ENCODE measurements at regions not wholly inside any gene's neighbourhood (a gene's known extent, or its start where the extent isn't known, plus 50 kb on each side); places are given as distances from the start of the nearest gene placed in this dataset.

DNA sequence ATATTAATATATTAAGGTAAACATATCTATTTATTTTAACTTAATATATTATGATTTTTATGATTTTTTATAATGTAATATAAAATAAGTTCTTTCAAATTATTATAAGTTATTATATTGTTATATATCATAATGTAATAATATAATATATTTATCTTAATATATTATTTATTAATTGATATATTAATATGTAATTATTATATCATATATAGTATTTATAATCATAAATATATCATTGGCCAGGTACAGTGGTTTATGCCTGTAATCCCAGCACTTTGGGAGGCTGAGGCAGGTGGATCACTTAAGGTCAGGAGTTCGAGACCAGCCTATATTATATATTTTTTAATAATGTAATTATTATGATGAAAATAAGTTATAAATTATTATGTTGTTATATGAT is 118.1 kb downstream of the MPP7 start:
- no peaks in the 10 kb centered on the region for H3F3A ChIP-seq (ENCODE audit: control insufficient read depth, insufficient read depth)
- H3K4me2 ChIP-seq (ENCODE audit: low read length), result no peak overlapping the region
- no peak overlapping the region for H3K27ac ChIP-seq (ENCODE audit: low read depth, low read length)
- H3K4me3 ChIP-seq (ENCODE audit: low read length), result no peak overlapping the region
- H3K27me3 ChIP-seq (ENCODE audit: control insufficient read depth, low read length), result peaks cover 1% of the 10 kb centered on the region; the same call in 1 of the 2 replicates
- no peak for TF ChIP-seq EZH2phosphoT487 (IDR thresholded peaks at IDR 0.05; ENCODE audit: borderline replicate concordance, low read length)
- TF ChIP-seq, protein P1, sequence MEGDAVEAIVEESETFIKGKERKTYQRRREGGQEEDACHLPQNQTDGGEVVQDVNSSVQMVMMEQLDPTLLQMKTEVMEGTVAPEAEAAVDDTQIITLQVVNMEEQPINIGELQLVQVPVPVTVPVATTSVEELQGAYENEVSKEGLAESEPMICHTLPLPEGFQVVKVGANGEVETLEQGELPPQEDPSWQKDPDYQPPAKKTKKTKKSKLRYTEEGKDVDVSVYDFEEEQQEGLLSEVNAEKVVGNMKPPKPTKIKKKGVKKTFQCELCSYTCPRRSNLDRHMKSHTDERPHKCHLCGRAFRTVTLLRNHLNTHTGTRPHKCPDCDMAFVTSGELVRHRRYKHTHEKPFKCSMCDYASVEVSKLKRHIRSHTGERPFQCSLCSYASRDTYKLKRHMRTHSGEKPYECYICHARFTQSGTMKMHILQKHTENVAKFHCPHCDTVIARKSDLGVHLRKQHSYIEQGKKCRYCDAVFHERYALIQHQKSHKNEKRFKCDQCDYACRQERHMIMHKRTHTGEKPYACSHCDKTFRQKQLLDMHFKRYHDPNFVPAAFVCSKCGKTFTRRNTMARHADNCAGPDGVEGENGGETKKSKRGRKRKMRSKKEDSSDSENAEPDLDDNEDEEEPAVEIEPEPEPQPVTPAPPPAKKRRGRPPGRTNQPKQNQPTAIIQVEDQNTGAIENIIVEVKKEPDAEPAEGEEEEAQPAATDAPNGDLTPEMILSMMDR (IDR thresholded peaks at IDR 0.05; ENCODE audit: low read depth, low read length, poor library complexity, severe bottlenecking), result no peak
- no peaks in the 10 kb centered on the region for H3K9me2 ChIP-seq (replicated peaks; ENCODE audit: control insufficient read depth, low read length)
- H3K9me3 ChIP-seq (ENCODE audit: control insufficient read depth, insufficient read depth, low read length), result no peaks in the 10 kb centered on the region
- H3K4me1 ChIP-seq (ENCODE audit: control insufficient read depth, low read length), result no peaks in the 10 kb centered on the region
- H4K20me1 ChIP-seq (ENCODE audit: control insufficient read depth, insufficient read depth, low read depth, low read length), result no peaks in the 10 kb centered on the region
- H3K79me2 ChIP-seq (ENCODE audit: control insufficient read depth, low read length), result no peaks in the 10 kb centered on the region
- H3K36me3 ChIP-seq (ENCODE audit: control insufficient read depth, low read length), result no peaks in the 10 kb centered on the region

DNA sequence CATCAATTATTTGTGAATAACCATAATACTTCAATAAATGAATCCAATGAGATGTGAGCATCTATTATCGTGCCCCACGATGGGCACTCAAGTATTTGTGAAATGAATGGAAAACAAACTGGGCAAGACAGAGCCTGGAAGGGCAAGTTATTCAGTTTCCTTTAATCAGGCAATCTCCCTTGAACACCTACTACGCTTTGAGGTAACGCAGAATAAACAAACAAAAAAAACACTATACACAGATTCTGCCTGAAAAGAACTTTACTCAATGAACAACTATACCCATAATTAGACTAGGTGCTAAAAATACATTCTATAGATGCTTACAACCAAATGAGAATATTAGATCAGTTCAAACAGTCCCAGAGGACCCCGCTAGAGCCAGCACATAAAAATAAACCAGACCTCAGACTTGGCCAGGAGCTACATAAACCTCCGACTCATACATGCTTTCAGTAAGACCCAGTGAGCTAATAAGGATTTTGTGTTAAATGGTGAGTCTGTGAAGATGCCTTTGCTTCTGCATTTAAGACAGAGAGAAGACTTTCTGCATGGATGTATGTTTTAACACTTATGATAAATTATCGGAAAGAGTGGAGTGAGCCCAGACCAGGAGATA is 121.3 kb downstream of the MPP7 start:
- H3K4me1 ChIP-seq (ENCODE audit: control insufficient read depth, low read length), result no peaks in the 10 kb centered on the region
- TF ChIP-seq, protein P1 (IDR thresholded peaks at IDR 0.05; ENCODE audit: low read depth, low read length, poor library complexity, severe bottlenecking), result no peak
- TF ChIP-seq EZH2phosphoT487 (IDR thresholded peaks at IDR 0.05; ENCODE audit: borderline replicate concordance, low read length), result no peak
- no peaks in the 10 kb centered on the region for H3K79me2 ChIP-seq (ENCODE audit: control insufficient read depth, low read length)
- H3K27me3 ChIP-seq (ENCODE audit: control insufficient read depth, low read length), result no peaks in the 10 kb centered on the region
- H3K4me3 ChIP-seq (ENCODE audit: low read length), result no peak overlapping the region
- H4K20me1 ChIP-seq (ENCODE audit: control insufficient read depth, insufficient read depth, low read depth, low read length), result no peaks in the 10 kb centered on the region
- H3K27ac ChIP-seq (ENCODE audit: low read depth, low read length), result no peak overlapping the region
- no peaks in the 10 kb centered on the region for H3K36me3 ChIP-seq (ENCODE audit: control insufficient read depth, low read length)
- no peaks in the 10 kb centered on the region for H3F3A ChIP-seq (ENCODE audit: control insufficient read depth, insufficient read depth)
- H3K4me2 ChIP-seq (ENCODE audit: low read length), result no peak overlapping the region
- no peaks in the 10 kb centered on the region for H3K9me2 ChIP-seq (replicated peaks; ENCODE audit: control insufficient read depth, low read length)
- H3K9me3 ChIP-seq (ENCODE audit: control insufficient read depth, insufficient read depth, low read length), result no peaks in the 10 kb centered on the region

DNA sequence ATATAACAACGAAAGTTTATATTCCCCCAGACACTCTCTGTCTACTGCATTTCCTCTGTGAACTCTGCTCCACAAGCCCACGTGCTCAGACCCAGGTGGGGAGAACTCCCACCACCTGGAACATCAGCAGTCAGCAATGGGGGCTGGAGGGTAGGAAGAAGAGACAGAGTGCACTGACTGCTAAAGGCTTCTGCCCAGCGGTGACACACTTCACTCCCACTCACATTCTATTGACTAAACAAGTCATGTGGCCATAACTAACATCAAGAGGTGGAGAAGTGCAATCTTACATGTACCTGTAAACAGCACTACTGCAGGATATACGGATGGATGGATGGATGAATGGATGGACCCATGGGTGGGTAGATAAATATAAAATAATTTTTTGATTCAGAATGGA is 122.2 kb downstream of the MPP7 start:
- no peaks in the 10 kb centered on the region for H3K4me1 ChIP-seq (ENCODE audit: control insufficient read depth, low read length)
- H3K27ac ChIP-seq (ENCODE audit: low read depth, low read length), result no peak overlapping the region
- no peaks in the 10 kb centered on the region for H3K9me3 ChIP-seq (ENCODE audit: control insufficient read depth, insufficient read depth, low read length)
- H3K27me3 ChIP-seq (ENCODE audit: control insufficient read depth, low read length), result no peaks in the 10 kb centered on the region
- no peaks in the 10 kb centered on the region for H3K36me3 ChIP-seq (ENCODE audit: control insufficient read depth, low read length)
- no peaks in the 10 kb centered on the region for H3K9me2 ChIP-seq (replicated peaks; ENCODE audit: control insufficient read depth, low read length)
- H3K4me3 ChIP-seq (ENCODE audit: low read length), result no peak overlapping the region
- TF ChIP-seq EZH2phosphoT487 (IDR thresholded peaks at IDR 0.05; ENCODE audit: borderline replicate concordance, low read length), result no peak
- TF ChIP-seq, protein P1 (IDR thresholded peaks at IDR 0.05; ENCODE audit: low read depth, low read length, poor library complexity, severe bottlenecking), result no peak
- H3K79me2 ChIP-seq (ENCODE audit: control insufficient read depth, low read length), result no peaks in the 10 kb centered on the region
- no peak overlapping the region for H3K4me2 ChIP-seq (ENCODE audit: low read length)
- no peaks in the 10 kb centered on the region for H3F3A ChIP-seq (ENCODE audit: control insufficient read depth, insufficient read depth)
- no peaks in the 10 kb centered on the region for H4K20me1 ChIP-seq (ENCODE audit: control insufficient read depth, insufficient read depth, low read depth, low read length)
